ENCODE measurements at regions not wholly inside any gene's neighbourhood (a gene's known extent, or its start where the extent isn't known, plus 50 kb on each side); places are given as distances from the start of the nearest gene placed in this dataset.

DNA sequence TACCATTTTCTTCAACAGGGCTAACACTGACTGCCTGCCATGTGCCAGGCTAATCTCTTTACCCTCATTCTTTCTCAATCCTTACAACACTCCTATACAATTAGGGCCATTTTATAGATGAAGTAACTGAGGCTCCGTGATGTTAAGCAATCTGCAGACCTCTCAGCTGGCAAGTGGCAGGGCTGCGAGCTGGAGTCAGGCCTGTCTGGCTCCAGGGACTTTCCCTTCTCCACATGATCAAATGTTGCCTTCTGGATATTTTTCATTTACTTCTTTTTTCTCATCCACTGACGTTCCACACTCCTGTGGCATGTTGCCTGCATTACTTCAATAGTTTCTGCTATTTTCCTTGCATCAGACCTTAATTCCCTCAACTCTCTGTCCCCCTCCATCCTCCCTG, 55.2 kb upstream of the TAGAP start:
- no peak for DNase-seq (ENCODE audit: low read depth)

DNA sequence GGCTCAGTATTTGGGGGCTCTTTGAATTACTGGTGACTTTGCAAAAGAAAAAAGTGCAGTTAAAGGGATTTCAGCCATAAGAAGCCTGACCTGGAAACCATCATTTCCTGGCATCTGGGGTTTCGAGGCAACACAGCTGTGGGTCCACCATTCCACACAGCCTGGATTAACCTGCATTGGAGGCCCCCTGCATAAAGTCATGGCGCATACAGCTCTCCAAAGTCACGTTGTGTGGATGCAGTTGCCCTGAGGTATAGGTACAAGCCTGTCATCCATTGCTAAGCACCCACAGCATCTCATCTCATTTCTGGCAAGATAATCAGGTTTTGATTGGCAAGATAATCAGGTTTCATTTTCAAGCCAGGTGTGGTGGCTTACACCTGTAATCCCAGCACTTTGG, 54.5 kb upstream of the TAGAP start:
- DNase-seq (ENCODE audit: low read depth), result no peak

DNA sequence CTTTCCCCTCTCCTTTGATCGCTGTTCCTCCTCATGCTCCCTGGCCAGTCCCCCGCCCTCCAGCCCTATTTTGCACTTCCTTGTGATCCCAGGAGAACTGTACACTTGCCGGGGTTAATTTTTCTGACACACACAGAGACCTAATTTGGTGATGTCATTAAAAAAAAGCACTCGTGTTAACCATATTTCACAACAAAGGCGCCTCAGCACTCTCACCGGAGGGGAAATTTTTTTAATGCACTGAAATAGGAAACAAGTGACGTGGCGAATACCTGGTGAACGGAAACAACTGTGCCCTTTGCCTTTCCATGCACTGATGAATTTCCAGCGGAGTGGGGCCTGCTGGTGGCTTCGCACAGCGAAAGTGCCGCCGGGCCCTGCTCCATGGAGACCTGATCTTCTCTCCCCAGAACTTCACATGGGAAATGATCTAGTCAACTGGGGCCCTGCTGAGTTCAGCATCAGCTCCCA, 53.9 kb upstream of the TAGAP start:
- no peak for DNase-seq (ENCODE audit: low read depth)

DNA sequence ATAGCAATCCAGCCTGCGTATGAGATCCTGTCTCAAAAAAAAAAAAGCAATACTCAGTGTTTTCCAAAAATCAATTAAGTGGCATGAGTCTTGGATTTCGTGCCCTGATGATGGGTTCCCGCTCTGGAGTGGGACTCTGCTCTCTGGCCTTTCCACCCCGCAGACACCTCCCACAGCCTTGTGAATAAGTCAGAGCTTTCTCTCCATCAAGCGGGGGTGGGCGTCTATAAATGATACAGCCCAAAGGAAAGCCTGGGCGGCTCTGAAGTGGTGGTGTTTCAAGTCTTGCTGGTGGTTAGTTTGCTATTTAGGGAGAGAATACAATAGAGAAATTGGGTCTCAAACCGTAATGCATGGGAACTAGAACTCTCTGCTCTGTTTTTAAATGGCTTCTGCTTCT, 52.5 kb upstream of the TAGAP start:
- no peak for DNase-seq (ENCODE audit: low read depth)

DNA sequence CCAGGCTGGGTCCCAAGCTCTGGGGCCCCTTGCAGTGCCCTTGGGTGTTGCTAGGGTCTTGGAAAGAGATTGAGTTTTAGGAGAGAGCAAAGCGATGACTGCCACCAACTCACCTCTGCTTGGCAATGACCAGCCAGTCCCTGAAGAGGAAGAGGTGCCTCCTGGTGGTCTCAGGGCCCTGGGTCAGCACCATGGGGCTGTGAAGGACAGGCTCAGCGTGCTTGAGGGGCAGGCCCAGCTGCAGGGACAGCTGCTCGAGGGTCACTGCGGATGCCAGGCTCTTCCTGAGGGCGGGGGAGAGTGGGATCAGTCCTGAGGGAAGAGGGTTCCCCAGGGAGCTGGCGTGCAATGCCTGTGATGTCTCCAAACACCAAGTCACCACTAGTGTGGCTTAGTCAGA, 50.8 kb upstream of the TAGAP start:
- no peak for DNase-seq (ENCODE audit: low read depth)

DNA sequence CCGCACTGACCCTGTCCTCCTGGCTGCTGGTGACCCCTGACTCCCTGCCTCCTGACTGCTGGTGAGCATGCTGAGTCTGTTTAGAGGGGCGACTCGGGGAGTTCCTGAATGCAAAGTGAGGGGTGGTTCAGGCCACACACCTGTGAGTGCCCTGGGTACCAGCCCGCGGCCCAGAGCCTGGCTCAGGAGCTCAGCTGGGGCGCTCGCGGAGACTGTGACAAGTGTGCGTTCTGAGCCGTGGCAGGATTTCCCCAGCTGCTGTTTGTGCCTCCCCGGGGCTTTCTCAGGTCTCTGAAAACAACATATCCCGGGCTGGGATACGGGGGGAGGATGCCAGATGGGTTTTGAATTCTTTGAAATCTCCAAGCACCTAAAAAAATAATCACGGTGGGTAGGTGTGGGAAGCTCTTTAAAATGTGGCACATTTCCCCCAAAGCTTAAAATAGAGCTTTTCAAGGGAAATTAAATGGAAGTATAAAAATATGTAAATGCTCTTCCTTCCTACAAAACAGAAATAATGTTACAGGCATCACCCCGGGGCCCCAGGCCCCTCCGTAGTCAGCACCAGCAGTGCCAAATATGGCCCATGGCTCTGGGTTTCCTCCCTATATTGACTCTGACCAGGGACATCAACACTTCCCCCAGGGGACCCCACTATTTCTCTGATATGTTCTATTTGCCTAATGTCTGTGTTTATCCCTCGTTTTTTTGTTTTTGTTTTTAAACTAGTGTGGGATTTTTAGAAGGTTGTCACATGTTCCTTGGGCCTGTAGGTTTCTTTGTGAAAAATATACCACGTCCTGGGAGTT, 49.9 kb upstream of the TAGAP start:
- no peak for DNase-seq (ENCODE audit: low read depth)

Measured in GM04504 (cell line).